CD14-positive monocyte (primary cell): ENCODE measurements at regions not wholly inside any gene's neighbourhood (a gene's known extent, or its start where the extent isn't known, plus 50 kb on each side); places are given as distances from the start of the nearest gene placed in this dataset.

Experiments used
- DNase-seq, 3 donors: peaks; one replicate each; pipeline ENCODE4 v3.0.0-alpha.2; 2011 to 2022
- H2AFZ ChIP-seq: 2 replicates; pipeline ENCODE4 v1.6.0; 2012; ENCODE audit warnings: mild to moderate bottlenecking, low read depth, low read length, inconsistent platforms; ENCODE audit not compliant: insufficient read depth, poor library complexity, severe bottlenecking
- H3K27ac ChIP-seq, 2 donors: 1 replicate in 1 of 2; 2 replicates in 1 of 2; pipeline ENCODE4 v1.5.1; 2012 to 2013; ENCODE audit warnings: low read length in 2 of 2, control low read depth in 1 of 2, inconsistent platforms in 1 of 2, low read depth in 1 of 2, mild to moderate bottlenecking in 1 of 2
- H3K27me3 ChIP-seq, 2 donors: one replicate each; pipeline versions ENCODE4 v1.6.0 to v1.6.1; 2011 to 2013; ENCODE audit warnings: low read length in 2 of 2; ENCODE audit not compliant: control insufficient read depth in 2 of 2, insufficient read depth in 2 of 2
- H3K36me3 ChIP-seq, 2 donors: replicated peaks in 1 of 2; 1 replicate in 1 of 2; 2 replicates in 1 of 2; pipeline versions ENCODE4 v1.5.1 to v1.6.1; 2012 to 2013; ENCODE audit warnings: low read length in 2 of 2, control low read depth in 1 of 2, inconsistent platforms in 1 of 2, mild to moderate bottlenecking in 1 of 2; ENCODE audit not compliant: insufficient read depth in 2 of 2, control insufficient read depth in 1 of 2
- H3K4me1 ChIP-seq, 2 donors: 1 replicate in 1 of 2; 2 replicates in 1 of 2; pipeline versions ENCODE4 v1.5.1 to v1.6.1; 2012 to 2013; ENCODE audit warnings: low read length in 2 of 2, control low read depth in 1 of 2, inconsistent platforms in 1 of 2, mild to moderate bottlenecking in 1 of 2, moderate library complexity in 1 of 2; ENCODE audit not compliant: insufficient read depth in 2 of 2, control insufficient read depth in 1 of 2
- H3K4me2 ChIP-seq: replicated peaks from 2 replicates; pipeline ENCODE3; 2012; ENCODE audit warnings: low read length, moderate library complexity, mild to moderate bottlenecking; ENCODE audit not compliant: poor library complexity, severe bottlenecking; ENCODE audit errors: extremely low read depth
- H3K4me3 ChIP-seq, 3 experiments: fragments of 200-600 bp in 1 of 3; sonication (generic) in 1 of 3; replicated peaks in 1 of 3; 1 replicate in 2 of 3; 2 replicates in 1 of 3; pipeline ENCODE4 v1.5.1; 2011 to 2013; ENCODE audit warnings: low read length in 3 of 3, mild to moderate bottlenecking in 3 of 3, control low read depth in 2 of 3, low read depth in 2 of 3, inconsistent platforms in 1 of 3, moderate library complexity in 1 of 3
- H3K79me2 ChIP-seq: 2 replicates; pipeline ENCODE4 v1.6.0; 2012; ENCODE audit warnings: mild to moderate bottlenecking, control low read depth, inconsistent platforms, low read length, moderate library complexity; ENCODE audit not compliant: insufficient read depth
- H3K9ac ChIP-seq: 2 replicates; pipeline ENCODE4 v1.6.0; 2017; ENCODE audit warnings: low read length, mild to moderate bottlenecking; ENCODE audit not compliant: insufficient read depth, poor library complexity, severe bottlenecking
- H3K9me3 ChIP-seq, 2 donors: replicated peaks in 1 of 2; 1 replicate in 1 of 2; 2 replicates in 1 of 2; pipeline versions ENCODE4 v1.5.1 to v1.6.1; 2012 to 2013; ENCODE audit warnings: low read length in 2 of 2, control low read depth in 1 of 2; ENCODE audit not compliant: control insufficient read depth in 1 of 2, insufficient read depth in 1 of 2
- H4K20me1 ChIP-seq: 2 replicates; pipeline ENCODE4 v1.6.0; 2012; ENCODE audit warnings: mild to moderate bottlenecking, low read length, control low read depth, moderate library complexity; ENCODE audit not compliant: insufficient read depth
- H3K27ac Mint-ChIP-seq, 7 donors: one replicate each; pipeline ENCODE4 v1.8.0; 2020; ENCODE audit warnings: mild to moderate bottlenecking in 7 of 7, mixed read lengths in 7 of 7, moderate library complexity in 6 of 7, inconsistent platforms in 2 of 7
- H3K27me3 Mint-ChIP-seq, 3 donors: one replicate each; pipeline ENCODE4 v1.8.0; 2021 to 2022; ENCODE audit warnings: low read depth in 3 of 3, mild to moderate bottlenecking in 3 of 3, mixed read lengths in 3 of 3, moderate library complexity in 3 of 3, inconsistent platforms in 1 of 3
- H3K36me3 Mint-ChIP-seq, 2 donors: one replicate each; pipeline ENCODE4 v1.8.0; 2020; ENCODE audit warnings: mixed read lengths in 2 of 2, inconsistent platforms in 1 of 2, mild to moderate bottlenecking in 1 of 2
- H3K4me1 Mint-ChIP-seq: one replicate; pipeline ENCODE4 v1.8.0; 2020; ENCODE audit warnings: mild to moderate bottlenecking, mixed read lengths
- H3K4me3 Mint-ChIP-seq, 2 donors: one replicate each; pipeline ENCODE4 v1.8.0; 2020; ENCODE audit warnings: mild to moderate bottlenecking in 2 of 2, mixed read lengths in 2 of 2, moderate library complexity in 1 of 2
- H3K9me3 Mint-ChIP-seq, 7 donors: one replicate each; pipeline ENCODE4 v1.8.0; 2020 to 2022; ENCODE audit warnings: mixed read lengths in 7 of 7, mild to moderate bottlenecking in 6 of 7, moderate library complexity in 6 of 7, inconsistent platforms in 2 of 7
- CTCF ChIP-seq: fragments of 200-600 bp; IDR thresholded peaks from one replicate; pipeline ENCODE4 v1.8.0; 2022; ENCODE audit warnings: antibody characterized with exemption, mild to moderate bottlenecking
- WGBS: methylation state at CpG from one replicate; pipeline ENCODE4 v1.1.5; 2013; ENCODE audit warnings: missing lambda C conversion rate; ENCODE audit not compliant: insufficient coverage; 5-methylcytosine and 5-hydroxymethylcytosine counted together
- intact Hi-C, 2 donors: fragments of 100-400 bp; cut with micrococcal nuclease; formaldehyde crosslinking; loops; one replicate each; pipeline versions ENCODE4 v1.15.0 to v1.15.1; 2023

GRCh38 chr2:184026961-184027360 is 571.4 kb upstream of the ZNF804A start:
- peaks cover 0 to 1% (median 0%) of the 10 kb centered on the region in 3 donors for H3K27me3 Mint-ChIP-seq
- H4K20me1 ChIP-seq = no peaks in the 10 kb centered on the region
- 86% methylated on average over 1 of the region's 1 CpG for WGBS
- H3K9me3 Mint-ChIP-seq = peaks cover 0 to 10% (median 0%) of the 10 kb centered on the region in 7 donors
- H3K9ac ChIP-seq = no peak overlapping the region
- H3K9me3 ChIP-seq = no peaks in the 10 kb centered on the region
- H3K27ac Mint-ChIP-seq = no peak overlapping the region
- no peak overlapping the region for H3K4me3 Mint-ChIP-seq
- no peak for TF ChIP-seq CTCF
- no peak overlapping the region for H3K27ac ChIP-seq
- no peak overlapping the region for H3K4me3 ChIP-seq
- H3K79me2 ChIP-seq = no peaks in the 10 kb centered on the region
- no peaks in the 10 kb centered on the region for H3K4me1 ChIP-seq
- no peaks in the 10 kb centered on the region for H3K36me3 ChIP-seq
- H3K4me2 ChIP-seq = no peak overlapping the region
- H3K4me1 Mint-ChIP-seq = no peaks in the 10 kb centered on the region
- no peak for DNase-seq
- H2AFZ ChIP-seq = no peak overlapping the region
- intact Hi-C loops = no loop called here
- no peaks in the 10 kb centered on the region for H3K36me3 Mint-ChIP-seq
- no peaks in the 10 kb centered on the region for H3K27me3 ChIP-seq

- Histone ChIP-seq H4K20me1 (no peaks in the 10 kb centered on the region), H2AFZ (no peak overlapping the region), H3K4me1 (no peaks in the 10 kb centered on the region), H3K4me3 (no peak overlapping the region), H3K27ac (no peak overlapping the region), H3K9me3 (no peaks in the 10 kb centered on the region), H3K27me3 (no peaks in the 10 kb centered on the region), H3K36me3 (no peaks in the 10 kb centered on the region), H3K79me2 (no peaks in the 10 kb centered on the region), H3K4me2 (no peak overlapping the region), H3K9ac (no peak overlapping the region)
- intact Hi-C loops = no loop called here
- Mint-ChIP-seq H3K9me3 (no peaks in the 10 kb centered on the region), H3K4me1 (no peaks in the 10 kb centered on the region), H3K27ac (no peak overlapping the region), H3K36me3 (no peaks in the 10 kb centered on the region), H3K27me3 (peaks cover 0 to 1% (median 0%) of the 10 kb centered on the region in 3 donors), H3K4me3 (no peak overlapping the region)
- no peak for TF ChIP-seq CTCF
- no CpG with 5 or more reads among the region's 6 CpGs for WGBS
- no peak for DNase-seq
Observed at GRCh38 chr2:184030245-184030644, 568.1 kb upstream of the ZNF804A start.
